ENCODE measurements at regions not wholly inside any gene's neighbourhood (a gene's known extent, or its start where the extent isn't known, plus 50 kb on each side); places are given as distances from the start of the nearest gene placed in this dataset.

- no peaks in the 10 kb centered on the region for H3K4me1 ChIP-seq
- no peak overlapping the region for H3K27ac ChIP-seq
- no peak overlapping the region for H3K4me3 ChIP-seq
- no peaks in the 10 kb centered on the region for H3K36me3 ChIP-seq
- no peak for DNase-seq (ENCODE audit: low spot score)
- no peaks in the 10 kb centered on the region for H3K9me3 ChIP-seq
- H3K27me3 ChIP-seq: no peaks in the 10 kb centered on the region
- no peak for TF ChIP-seq CTCF (IDR thresholded peaks at IDR 0.05)
Observed at GRCh38 chr7:70915067-70915466, 216.9 kb upstream of the GALNT17 start.

GRCh38 chr7:70919481-70920073 lies 212.4 kb upstream of the GALNT17 start:
- H3K27ac ChIP-seq: no peak overlapping the region
- H3K36me3 ChIP-seq: no peaks in the 10 kb centered on the region
- DNase-seq (ENCODE audit: low spot score): no peak
- no peak for TF ChIP-seq CTCF (IDR thresholded peaks at IDR 0.05)
- H3K9me3 ChIP-seq: no peaks in the 10 kb centered on the region
- no peaks in the 10 kb centered on the region for H3K4me1 ChIP-seq
- no peaks in the 10 kb centered on the region for H3K27me3 ChIP-seq
- H3K4me3 ChIP-seq: no peak overlapping the region

GRCh38 chr7:70920876-70921275 lies 211.1 kb upstream of the GALNT17 start:
- Histone ChIP-seq H3K4me3 (no peak overlapping the region), H3K4me1 (no peaks in the 10 kb centered on the region), H3K27me3 (no peaks in the 10 kb centered on the region), H3K36me3 (no peaks in the 10 kb centered on the region), H3K9me3 (no peaks in the 10 kb centered on the region), H3K27ac (no peak overlapping the region)
- TF ChIP-seq CTCF (IDR thresholded peaks at IDR 0.05): no peak
- DNase-seq (ENCODE audit: low spot score): no peak

GRCh38 chr7:70923181-70923845 lies 208.6 kb upstream of the GALNT17 start:
- no peak for TF ChIP-seq CTCF (IDR thresholded peaks at IDR 0.05)
- H3K27me3 ChIP-seq: no peaks in the 10 kb centered on the region

GRCh38 chr7:70925411-70926115 lies 206.4 kb upstream of the GALNT17 start:
- Histone ChIP-seq H3K36me3 (no peaks in the 10 kb centered on the region), H3K4me3 (no peak overlapping the region), H3K27me3 (no peaks in the 10 kb centered on the region), H3K4me1 (no peaks in the 10 kb centered on the region), H3K27ac (no peak overlapping the region), H3K9me3 (no peaks in the 10 kb centered on the region)
- DNase-seq (ENCODE audit: low spot score): no peak
- TF ChIP-seq CTCF (IDR thresholded peaks at IDR 0.05): no peak

More at GRCh38 chr7:70923181-70923845, 208.6 kb upstream of the GALNT17 start:
- H3K4me3 ChIP-seq: no peak overlapping the region
- no peaks in the 10 kb centered on the region for H3K36me3 ChIP-seq
- no peak for DNase-seq (ENCODE audit: low spot score)
- H3K4me1 ChIP-seq: no peaks in the 10 kb centered on the region
- H3K27ac ChIP-seq: no peak overlapping the region
- no peaks in the 10 kb centered on the region for H3K9me3 ChIP-seq

All from right atrium auricular region (tissue), 2 donors.